ENCODE measurements at regions not wholly inside any gene's neighbourhood (a gene's known extent, or its start where the extent isn't known, plus 50 kb on each side); places are given as distances from the start of the nearest gene placed in this dataset.

DNA sequence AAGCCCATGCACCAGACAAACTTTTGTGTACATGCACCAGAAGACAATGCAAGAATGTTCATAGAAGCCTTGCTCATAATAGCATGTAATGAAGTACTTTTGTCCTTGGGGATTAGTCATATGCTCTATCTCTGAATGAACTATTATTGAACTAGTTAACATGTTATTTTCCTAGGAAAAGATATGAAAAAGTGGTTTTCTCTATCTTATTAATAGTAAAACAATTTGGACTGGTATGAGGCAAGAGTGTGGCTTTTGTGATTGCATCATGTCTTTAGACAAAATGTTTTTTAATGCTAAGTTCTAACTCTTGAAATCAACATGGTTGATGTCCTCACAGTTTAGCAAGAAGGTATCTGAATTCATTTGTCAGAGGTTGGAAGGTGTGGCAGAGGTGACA is 55.7 kb upstream of the SPDL1 start:
- Histone ChIP-seq H3K14ac (ENCODE audit: insufficient read length) (no peak overlapping the region), H3K36me3 (ENCODE audit: control insufficient read depth in 2 of 4, insufficient read depth in 4 of 4, low read length in 3 of 4) (no peaks in the 10 kb centered on the region), H3K27me3 (replicated peaks in 1 of 4; ENCODE audit: control insufficient read depth in 3 of 4, extremely low read depth in 1 of 4, insufficient read depth in 3 of 4, low read length in 3 of 4) (no peaks in the 10 kb centered on the region), H3K56ac (replicated peaks; ENCODE audit: insufficient read length, low read depth, low read length) (no peak overlapping the region), H4K91ac (replicated peaks; ENCODE audit: insufficient read length, low read length) (no peak overlapping the region), H3K4me1 (replicated peaks in 1 of 4; ENCODE audit: control insufficient read depth in 3 of 4, insufficient read depth in 4 of 4, low read length in 3 of 4) (no peaks in the 10 kb centered on the region; a peak in 2 of 7 replicates), H2BK5ac (ENCODE audit: low read depth, low read length) (no peak overlapping the region), H3K18ac (ENCODE audit: extremely low read depth, low read length) (no peak overlapping the region), H3K4ac (replicated peaks; ENCODE audit: insufficient read length, low read depth, low read length) (no peak overlapping the region), H4K5ac (ENCODE audit: insufficient read length, low read depth, low read length) (no peak overlapping the region), H2BK12ac (ENCODE audit: low read depth, low read length) (no peak overlapping the region), H3K23me2 (ENCODE audit: low read depth, low read length) (0 out of 2 replicates have a peak, but pooled peaks cover 2% of the 10 kb centered on the region), H2BK20ac (ENCODE audit: low read length) (no peak overlapping the region), H3K9me3 (ENCODE audit: insufficient read depth in 2 of 2, low read depth in 1 of 2, low read length in 1 of 2) (no peaks in the 10 kb centered on the region), H2BK15ac (ENCODE audit: low read length) (no peak overlapping the region), H3K79me1 (ENCODE audit: low read depth, low read length) (no peaks in the 10 kb centered on the region), H2AFZ (ENCODE audit: low read length) (no peak overlapping the region), H3K9ac (replicated peaks in 1 of 4; ENCODE audit: extremely low read depth in 1 of 4, low read depth in 3 of 4, low read length in 3 of 4) (no peak overlapping the region), H2AK5ac (ENCODE audit: low read depth, low read length) (no peak overlapping the region), H2BK120ac (replicated peaks; ENCODE audit: low read depth, low read length) (no peak overlapping the region), H3K4me2 (ENCODE audit: insufficient read depth in 1 of 2, low read depth in 2 of 2, low read length in 2 of 2) (no peak overlapping the region), H3K27ac (ENCODE audit: low read depth, low read length) (no peak overlapping the region), H3K4me3 (ENCODE audit: extremely low read depth in 1 of 4, insufficient read depth in 2 of 4, low read depth in 3 of 4, low read length in 4 of 4) (no peak overlapping the region), H4K8ac (ENCODE audit: extremely low read depth, insufficient read depth, low read length) (no peak overlapping the region), H3K23ac (ENCODE audit: insufficient read length) (no peak overlapping the region), H4K20me1 (replicated peaks in 1 of 2; ENCODE audit: control insufficient read depth in 1 of 2, insufficient read depth in 2 of 2, low read length in 2 of 2) (no peaks in the 10 kb centered on the region), H3K79me2 (ENCODE audit: control insufficient read depth in 1 of 2, insufficient read depth in 2 of 2, low read length in 2 of 2) (no peaks in the 10 kb centered on the region)
- TF ChIP-seq GTF2F1 (IDR thresholded peaks at IDR 0.05; ENCODE audit: borderline replicate concordance, low read depth, low read length): no peak
- TF ChIP-seq JUND (IDR thresholded peaks at IDR 0.05; ENCODE audit: low read length): no peak
- no peak for TF ChIP-seq TAF7 (optimal IDR thresholded peaks at IDR 0.05; ENCODE audit: borderline replicate concordance, low read depth, low read length)
- TF ChIP-seq NANOG (IDR thresholded peaks at IDR 0.05; ENCODE audit: insufficient read depth, low read depth, low read length, poor library complexity, severe bottlenecking): no peak
- no peak for TF ChIP-seq TCF12 (IDR thresholded peaks at IDR 0.05; ENCODE audit: low read depth, low read length)
- TF ChIP-seq KDM5A (IDR thresholded peaks at IDR 0.05; ENCODE audit: low read length): no peak
- TF ChIP-seq POU5F1 (IDR thresholded peaks at IDR 0.05; ENCODE audit: low read depth, low read length): no peak
- no peak for TF ChIP-seq RAD21 (IDR thresholded peaks at IDR 0.05 in 1 of 2, conservative IDR thresholded peaks at IDR 0.05 in 1 of 2; ENCODE audit: low read depth in 2 of 2, low read length in 2 of 2)
- TF ChIP-seq TEAD4 (IDR thresholded peaks at IDR 0.05; ENCODE audit: low read depth, low read length): no peak
- no peak for TF ChIP-seq SRF (IDR thresholded peaks at IDR 0.05; ENCODE audit: low read depth, low read length)
- TF ChIP-seq CBX5 (IDR thresholded peaks at IDR 0.05; ENCODE audit: low read depth, low read length): no peak
- no peak for TF ChIP-seq E2F6 (IDR thresholded peaks at IDR 0.05)
- TF ChIP-seq SP2 (IDR thresholded peaks at IDR 0.05; ENCODE audit: low read length): no peak
- no peak for TF ChIP-seq TBP (IDR thresholded peaks at IDR 0.05; ENCODE audit: low read depth, low read length)
- FAIRE-seq (no peak), DNase-seq (ENCODE audit: low read depth in 1 of 2, low spot score in 2 of 2) (no peak)
- ChIA-PET POLR2A (ENCODE audit: partially characterized antibody) (no interaction called here), CTCF (ENCODE audit: partially characterized antibody) (no interaction called here)

Data from H1 (cell line).